ENCODE measurements at regions not wholly inside any gene's neighbourhood (a gene's known extent, or its start where the extent isn't known, plus 50 kb on each side); places are given as distances from the start of the nearest gene placed in this dataset.

- TF ChIP-seq CTCF (IDR thresholded peaks at IDR 0.05 in 4 of 5, conservative IDR thresholded peaks at IDR 0.05 in 1 of 5) = no peak
- TF ChIP-seq POLR2A (IDR thresholded peaks at IDR 0.05) = no peak
Measured at GRCh38 chr9:75699625-75700251, 190.7 kb upstream of the PCSK5 start.
